A673 (cell line): ENCODE measurements at regions not wholly inside any gene's neighbourhood (a gene's known extent, or its start where the extent isn't known, plus 50 kb on each side); places are given as distances from the start of the nearest gene placed in this dataset.

Experiments
- BruUV-seq: library from RNA; stranded (reverse); fragments of 400-500 nt; replicated peaks from 2 replicates; lab custom pipeline; 2021; lab: Mats Ljungman, UMichigan
- CTCF ChIA-PET: fragments of 300-600 bp; sonication (Branson Sonifier 250); formaldehyde crosslinking; loops from one replicate; lab custom pipeline; 2022; ENCODE audit warnings: antibody characterized with exemption; lab: Charles Lee
- POLR2A ChIA-PET: fragments of 300-600 bp; sonication (Branson Sonifier 250); formaldehyde crosslinking; loops from one replicate; lab custom pipeline; 2022; ENCODE audit warnings: antibody characterized with exemption; ENCODE audit not compliant: low non-redundant PET; lab: Charles Lee
- DNase-seq: peaks from one replicate; pipeline ENCODE4 v3.0.0-alpha.2; 2015; ENCODE audit warnings: low spot score
- H3K27ac ChIP-seq: fragments of 200-600 bp; sonication (generic); 2 replicates; pipeline ENCODE4 v1.5.1; 2016; ENCODE audit warnings: mixed run types, low read depth, mild to moderate bottlenecking, mixed read lengths, antibody characterized with exemption, low read length; ENCODE audit not compliant: poor library complexity, severe bottlenecking
- H3K27me3 ChIP-seq: fragments of 200-600 bp; sonication (generic); replicated peaks from 2 replicates; pipeline ENCODE4 v1.6.1; 2017; ENCODE audit warnings: mixed run types, low read depth, mild to moderate bottlenecking, mixed read lengths, antibody characterized with exemption, low read length; ENCODE audit not compliant: insufficient read depth, poor library complexity
- H3K36me3 ChIP-seq: fragments of 200-600 bp; sonication (generic); 2 replicates; pipeline ENCODE4 v1.6.1; 2016; ENCODE audit warnings: mixed run types, mild to moderate bottlenecking, mixed read lengths, antibody characterized with exemption, low read length; ENCODE audit not compliant: insufficient read depth, poor library complexity, severe bottlenecking
- H3K4me1 ChIP-seq: fragments of 200-600 bp; sonication (generic); 2 replicates; pipeline ENCODE4 v1.6.1; 2017; ENCODE audit warnings: mixed run types, mild to moderate bottlenecking, mixed read lengths, antibody characterized with exemption, low read length; ENCODE audit not compliant: insufficient read depth, poor library complexity, severe bottlenecking
- H3K4me3 ChIP-seq: fragments of 200-600 bp; sonication (generic); 2 replicates; pipeline ENCODE4 v1.5.1; 2016; ENCODE audit warnings: low read depth, mixed run types, mild to moderate bottlenecking, mixed read lengths, low read length; ENCODE audit not compliant: poor library complexity, severe bottlenecking
- H3K9me3 ChIP-seq: fragments of 200-600 bp; sonication (generic); 2 replicates; pipeline ENCODE4 v1.6.1; 2016; ENCODE audit warnings: mixed run types, low read depth, mild to moderate bottlenecking, mixed read lengths, antibody characterized with exemption, low read length; ENCODE audit not compliant: poor library complexity, severe bottlenecking
- CTCF ChIP-seq: fragments of 300-800, 200-600 bp; sonication (generic); conservative IDR thresholded peaks from 2 replicates; pipeline ENCODE4 v1.5.1; 2017; ENCODE audit warnings: low read depth, mild to moderate bottlenecking, antibody characterized with exemption, low read length, moderate library complexity, mixed read lengths
- EZH2 ChIP-seq: fragments of 200-600 bp; sonication (generic); IDR thresholded peaks from 2 replicates; pipeline ENCODE4 v1.6.1; 2017; ENCODE audit warnings: borderline replicate concordance, low read depth, mild to moderate bottlenecking, mixed read lengths, antibody characterized with exemption, low read length; ENCODE audit not compliant: poor library complexity, severe bottlenecking
- intact Hi-C: fragments of 100-400 bp; cut with micrococcal nuclease; formaldehyde crosslinking; loops from one replicate; pipeline ENCODE4 v1.10.0; 2022; ENCODE audit not compliant: unreplicated experiment

- TF ChIP-seq CTCF: no peak
- no peak for TF ChIP-seq EZH2
- Histone ChIP-seq H3K27ac (no peak overlapping the region), H3K4me3 (no peak overlapping the region), H3K36me3 (no peaks in the 10 kb centered on the region), H3K9me3 (no peaks in the 10 kb centered on the region), H3K4me1 (no peaks in the 10 kb centered on the region), H3K27me3 (no peaks in the 10 kb centered on the region)
- ChIA-PET CTCF (no interaction called here), POLR2A (no interaction called here)
- intact Hi-C loops: no loop called here
- BruUV-seq: no TSS peak
- DNase-seq: no peak
Measured at GRCh38 chr6:132198040-132198439, 203.2 kb downstream of the MOXD1 start.

GRCh38 chr6:132194529-132194928, 206.7 kb downstream of the MOXD1 start:
- BruUV-seq: no TSS peak
- H3K4me3 ChIP-seq: no peak overlapping the region
- H3K27ac ChIP-seq: no peak overlapping the region
- no peaks in the 10 kb centered on the region for H3K36me3 ChIP-seq
- DNase-seq: no peak
- intact Hi-C loops: no loop called here
- TF ChIP-seq EZH2 (no peak), CTCF (no peak)
- CTCF ChIA-PET: no interaction called here
- no peaks in the 10 kb centered on the region for H3K9me3 ChIP-seq
- H3K4me1 ChIP-seq: peaks cover 9% of the 10 kb centered on the region
- POLR2A ChIA-PET: no interaction called here
- H3K27me3 ChIP-seq: no peaks in the 10 kb centered on the region

- BruUV-seq: no TSS peak
- CTCF ChIA-PET: no interaction called here
- no peaks in the 10 kb centered on the region for H3K27me3 ChIP-seq
- no peaks in the 10 kb centered on the region for H3K36me3 ChIP-seq
- POLR2A ChIA-PET: no interaction called here
- no peak for DNase-seq
- TF ChIP-seq EZH2 (no peak), CTCF (no peak)
- H3K27ac ChIP-seq: no peak overlapping the region
- intact Hi-C loops: no loop called here
- H3K4me3 ChIP-seq: no peak overlapping the region
- H3K4me1 ChIP-seq: peaks cover 15% of the 10 kb centered on the region
- no peaks in the 10 kb centered on the region for H3K9me3 ChIP-seq
Measured at GRCh38 chr6:132192631-132193030, 208.6 kb downstream of the MOXD1 start.
